MV-4-11 (cell line): ENCODE measurements at regions not wholly inside any gene's neighbourhood (a gene's known extent, or its start where the extent isn't known, plus 50 kb on each side); places are given as distances from the start of the nearest gene placed in this dataset.
A peak's percentile ranks its signal among the peaks of the same experiment; 100 is the strongest.

Source experiments
- DNase-seq: peaks from one replicate; lab custom pipeline; 2025; lab: John Stamatoyannopoulos, UW

DNA sequence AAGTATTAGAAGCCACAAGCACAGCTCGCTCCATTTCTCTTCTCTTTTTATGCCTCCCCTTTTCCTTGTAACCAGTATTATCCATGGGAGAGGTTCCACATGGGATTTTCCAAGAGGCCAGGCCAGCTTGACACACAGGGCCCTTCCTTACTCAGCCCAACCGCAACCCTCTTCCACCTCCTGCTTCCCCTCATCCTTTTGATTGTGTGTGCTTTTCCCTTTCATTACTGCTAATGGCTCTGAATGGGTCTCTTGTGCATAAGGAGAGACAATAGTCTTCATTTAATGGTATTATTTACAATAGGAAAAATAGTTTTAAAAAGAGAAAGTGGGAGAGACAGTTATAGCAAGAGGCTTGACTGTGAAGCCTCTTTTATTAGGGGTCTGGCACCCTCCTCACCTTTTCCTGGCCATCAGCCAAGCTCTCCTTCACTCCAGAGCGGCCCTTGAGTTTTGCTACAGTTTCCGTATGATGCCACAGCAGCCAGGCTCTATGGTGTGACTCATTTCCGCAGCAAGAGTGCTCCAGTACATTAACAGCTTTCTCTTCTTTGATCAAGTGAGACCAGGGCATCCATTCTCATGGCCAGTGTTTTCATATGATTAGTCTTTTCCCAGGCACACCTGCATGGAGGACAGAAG lies 579.5 kb downstream of the TFAP2B start:
- peak; percentile 22 for DNase-seq

DNA sequence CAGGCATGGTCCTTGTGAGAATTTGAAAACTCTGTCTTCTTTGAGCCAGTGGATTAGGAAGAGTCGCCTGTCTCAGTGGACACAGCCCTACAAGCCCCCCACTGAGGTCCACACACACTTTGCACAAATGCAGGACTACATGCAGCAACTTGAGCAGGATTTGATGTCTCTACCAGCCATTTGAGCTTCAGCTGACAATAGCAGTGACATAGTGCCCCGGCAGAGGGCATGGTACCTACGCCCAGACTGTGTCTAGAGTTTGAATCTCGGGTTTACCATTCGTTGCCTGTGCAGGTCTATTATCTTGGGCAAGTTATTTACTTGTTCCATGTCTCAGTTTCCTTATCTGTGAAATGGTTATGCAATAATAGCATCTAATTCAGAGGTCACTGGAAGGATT lies 580.1 kb downstream of the TFAP2B start:
- no peak for DNase-seq

DNA sequence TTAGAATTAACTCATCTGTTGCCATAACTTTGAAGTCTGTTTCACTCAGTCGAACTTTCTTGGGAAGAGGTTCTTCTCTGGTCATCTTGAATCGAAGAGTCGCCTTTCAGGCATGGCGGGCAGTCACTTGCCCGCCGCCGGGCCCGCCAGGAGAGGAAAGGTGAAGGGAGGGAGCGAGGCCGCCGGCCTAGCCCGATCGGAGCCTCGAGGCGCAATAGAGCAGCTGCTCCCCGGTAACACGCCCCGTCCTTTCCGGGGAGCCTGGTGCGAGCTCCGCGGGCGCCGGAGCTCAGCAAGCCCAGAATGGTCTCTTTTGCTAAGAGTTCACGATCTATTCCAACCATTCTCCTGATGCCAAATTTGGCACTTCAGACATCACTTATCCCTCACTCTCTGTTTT lies 591.8 kb downstream of the TFAP2B start:
- no peak for DNase-seq

DNA sequence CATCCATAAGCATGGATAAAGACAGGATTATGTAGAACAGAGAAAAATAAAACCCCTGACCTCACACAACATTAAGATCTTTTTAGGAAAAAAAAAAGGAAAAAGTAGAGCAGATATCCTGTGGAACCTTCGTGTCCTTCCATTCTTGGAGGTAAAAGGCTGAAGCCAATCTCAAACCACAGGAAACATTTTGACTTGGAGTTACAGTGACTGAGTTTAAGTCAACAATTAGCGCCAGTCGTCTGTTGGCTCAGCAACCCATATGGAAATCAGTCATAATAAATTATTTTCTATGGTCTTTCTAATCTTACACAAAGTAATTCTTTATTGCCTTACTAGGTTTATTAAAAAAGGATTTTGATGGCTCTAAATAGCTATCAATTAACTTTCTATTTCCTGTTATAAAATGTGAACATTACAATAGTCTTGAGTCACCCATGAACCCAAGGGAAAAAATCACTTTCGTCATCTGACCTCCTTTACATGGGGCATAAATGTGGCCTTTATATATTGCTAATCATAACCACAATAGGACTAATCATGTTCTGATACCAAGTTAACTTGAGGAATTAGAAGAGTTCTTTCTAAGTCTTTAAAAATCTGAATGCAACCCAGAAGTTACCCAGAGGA lies 592.9 kb downstream of the TFAP2B start:
- DNase-seq = no peak

DNA sequence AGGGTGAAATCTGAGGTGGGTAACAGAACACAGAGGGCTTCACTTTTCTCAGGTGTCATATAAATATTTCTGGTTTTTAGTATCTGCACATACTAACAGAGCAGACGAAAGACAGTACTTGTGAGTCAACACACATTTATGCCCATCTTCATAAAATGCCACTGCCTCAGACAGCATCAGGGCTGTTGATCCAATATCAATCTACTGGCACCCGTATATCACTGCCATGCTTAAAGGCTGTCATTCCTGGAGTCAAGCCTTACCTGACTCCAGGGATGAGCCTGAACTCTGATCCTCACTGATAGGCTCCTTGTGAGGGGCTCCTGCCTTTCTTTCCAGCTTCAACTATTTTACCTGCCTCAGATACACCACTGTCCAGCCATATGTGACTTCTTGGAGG lies 595.7 kb downstream of the TFAP2B start:
- DNase-seq = no peak

DNA sequence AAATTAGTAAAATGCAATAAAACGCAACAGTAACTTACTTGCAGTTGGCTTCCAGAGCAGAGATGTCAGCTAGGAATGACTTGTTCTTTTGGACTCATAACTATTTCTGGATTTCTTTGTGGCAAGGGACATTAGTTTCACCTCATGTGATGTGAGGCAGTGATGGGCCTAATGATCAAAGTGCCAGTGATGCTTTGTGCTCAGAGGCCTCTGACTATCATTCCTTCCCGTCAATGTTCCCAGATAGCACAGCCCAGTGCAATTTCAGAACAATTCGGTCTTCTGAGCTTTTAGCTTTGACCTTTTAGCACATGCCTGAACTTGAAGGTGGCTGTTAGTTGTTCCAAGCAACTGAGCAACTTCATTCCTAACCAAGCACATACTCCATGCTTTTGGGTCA lies 596.8 kb downstream of the TFAP2B start:
- DNase-seq = no peak

DNA sequence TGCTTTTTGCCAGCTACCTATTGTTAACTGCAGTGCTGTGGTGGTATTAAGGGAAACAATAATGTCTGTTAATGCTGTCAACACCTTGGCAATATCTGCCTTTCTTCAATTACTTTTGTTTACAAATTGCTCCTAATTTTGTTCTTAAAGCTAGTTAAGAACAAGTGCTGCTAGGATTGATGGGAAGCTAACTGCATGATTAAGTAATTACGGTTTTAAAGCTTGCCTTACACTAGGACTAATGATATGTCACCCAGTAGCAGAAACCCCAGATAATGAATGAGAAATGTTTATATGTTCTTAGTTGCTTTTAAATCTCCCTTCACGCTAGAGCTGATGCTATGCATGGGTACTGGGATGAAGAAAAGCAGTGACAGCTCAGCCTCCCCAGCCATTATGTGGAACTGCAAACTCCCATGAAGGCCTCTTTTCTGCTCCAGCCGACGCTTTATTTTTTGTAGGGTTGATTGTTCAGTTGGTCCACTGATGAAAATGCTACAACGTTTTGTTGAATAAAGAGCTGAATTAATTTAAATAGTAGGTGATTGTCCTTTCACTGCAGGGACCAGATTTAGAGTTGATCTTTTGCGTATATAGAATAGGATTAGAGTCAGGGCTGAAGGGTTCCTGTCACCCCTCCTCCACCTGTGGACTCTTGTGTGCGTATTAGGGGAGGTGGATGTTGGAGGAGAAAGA lies 610.5 kb downstream of the TFAP2B start:
- DNase-seq = no peak

DNA sequence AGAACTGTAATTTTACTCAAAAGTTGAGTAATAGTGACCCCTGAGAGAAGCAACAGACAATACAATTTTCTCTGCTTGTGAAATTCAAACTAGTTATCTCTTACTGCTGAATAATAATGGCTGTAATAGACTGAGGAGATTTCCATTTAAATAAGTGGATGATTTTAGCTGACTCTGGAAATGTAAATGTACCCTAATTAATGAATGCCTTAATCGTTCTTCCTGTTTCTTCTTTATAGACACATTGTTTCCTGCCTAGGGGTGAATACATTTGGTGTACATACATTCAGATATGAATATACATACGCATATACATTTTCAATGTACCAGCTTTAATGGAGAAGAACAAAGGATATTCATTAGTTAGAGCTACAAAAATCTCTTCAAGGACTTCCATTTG lies 611.9 kb downstream of the TFAP2B start:
- no peak for DNase-seq

DNA sequence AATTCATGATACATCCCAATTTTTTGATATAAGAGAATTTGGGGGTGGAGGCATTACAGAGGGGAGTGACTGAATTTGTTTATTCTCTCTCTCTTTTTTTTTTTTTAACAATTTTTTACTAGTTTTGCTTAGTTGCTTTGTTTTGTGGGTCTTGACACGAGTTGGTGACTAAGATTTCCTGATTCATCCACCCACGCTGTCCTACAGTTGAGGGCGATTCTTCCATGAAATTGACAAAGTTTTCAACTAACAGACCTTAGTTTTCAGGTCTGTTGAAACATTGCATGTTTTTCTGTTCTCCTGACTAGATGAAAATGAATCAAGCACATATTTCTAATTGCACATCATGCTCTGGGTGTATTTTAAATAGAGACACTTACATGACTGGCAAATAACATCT lies 613.8 kb downstream of the TFAP2B start:
- DNase-seq = no peak

DNA sequence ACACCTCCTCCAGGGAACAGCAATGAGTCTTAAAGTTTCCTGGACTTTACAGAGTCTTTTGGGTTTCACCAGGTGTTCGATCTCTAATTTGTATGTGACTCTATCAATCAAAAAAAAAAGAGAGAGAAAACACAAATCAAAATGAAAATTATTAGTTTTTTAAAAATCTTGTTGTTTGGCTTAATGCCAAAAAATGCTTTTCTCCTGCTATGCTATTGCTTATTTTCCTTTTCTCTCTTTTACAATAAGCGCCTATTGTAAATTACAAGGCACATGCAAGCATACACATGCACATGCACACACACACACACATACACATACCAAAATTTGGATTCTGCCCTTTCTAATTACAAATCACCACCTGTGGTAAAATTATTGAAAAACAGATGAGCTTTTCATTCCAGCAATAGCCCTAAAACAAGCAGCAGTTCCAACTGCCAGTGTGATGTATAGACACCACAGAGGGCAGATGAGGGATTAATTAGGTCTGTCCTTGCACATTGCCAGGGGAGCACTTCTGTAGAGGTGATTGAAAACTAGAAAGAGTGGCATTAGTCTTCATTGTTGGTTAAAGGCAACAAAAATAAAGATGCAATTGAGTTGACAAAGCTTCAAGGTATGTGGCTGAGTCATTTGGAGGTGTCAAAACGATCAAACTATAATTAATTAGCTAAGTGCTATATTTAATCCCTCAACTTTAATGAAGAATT lies 631.7 kb downstream of the TFAP2B start:
- DNase-seq = no peak

DNA sequence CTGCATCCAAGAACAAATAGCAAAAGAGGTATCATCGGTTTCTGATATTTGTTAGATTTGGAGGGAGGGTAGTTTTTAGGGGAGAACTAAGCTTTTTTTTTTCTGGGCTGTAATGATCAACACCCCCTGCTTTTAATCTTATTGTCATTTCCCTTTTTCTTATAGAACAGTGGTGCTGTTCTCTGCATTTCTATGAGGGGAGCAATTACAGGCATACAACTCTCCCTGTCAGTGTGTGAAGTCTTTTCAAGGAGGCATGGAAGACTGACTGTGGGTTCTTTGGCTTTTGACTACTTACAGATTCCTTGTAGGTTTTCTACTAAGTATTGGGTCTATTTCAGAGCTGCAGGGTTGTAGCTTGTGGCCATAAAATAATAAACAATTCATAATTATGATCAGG lies 632.3 kb downstream of the TFAP2B start:
- no peak for DNase-seq

DNA sequence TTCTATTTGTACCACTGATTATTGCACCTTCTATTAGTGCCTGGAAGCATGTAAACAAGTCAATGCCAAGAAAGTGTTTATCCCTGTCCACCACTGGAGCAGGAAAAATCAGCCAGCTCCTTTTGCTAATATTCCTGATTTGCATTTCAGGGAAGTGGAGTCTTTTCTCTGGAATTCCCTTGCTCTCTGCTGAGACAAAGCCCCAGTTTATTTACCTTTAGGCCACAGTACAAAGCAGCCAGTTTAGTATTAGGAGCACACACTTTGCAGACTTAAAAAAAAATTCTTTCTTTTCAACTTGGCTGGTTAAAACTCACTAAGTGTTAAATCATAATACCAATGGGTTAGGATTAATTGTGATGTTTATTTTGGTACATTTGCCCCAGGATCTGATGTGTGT lies 631.1 kb downstream of the PKHD1 start:
- DNase-seq = no peak

DNA sequence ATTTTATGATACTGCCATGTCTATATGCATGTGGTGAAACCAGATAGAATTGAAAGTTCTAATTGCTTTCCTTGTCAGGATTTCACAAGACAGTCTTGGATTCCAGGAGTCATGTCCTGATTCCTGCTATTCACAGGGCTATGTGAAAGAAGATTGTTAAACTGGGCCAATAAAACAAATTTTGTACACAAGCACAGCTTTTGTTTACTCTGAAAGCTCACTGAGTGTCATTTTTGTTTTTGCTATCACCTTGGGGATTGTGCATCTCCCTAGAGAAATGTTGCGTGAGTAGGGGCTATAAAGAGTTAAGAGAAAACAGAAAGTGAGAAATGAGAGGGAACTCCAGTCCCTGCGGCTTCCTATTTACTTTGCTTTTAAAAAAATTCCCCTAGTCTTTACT lies 627.5 kb downstream of the PKHD1 start:
- DNase-seq = no peak

DNA sequence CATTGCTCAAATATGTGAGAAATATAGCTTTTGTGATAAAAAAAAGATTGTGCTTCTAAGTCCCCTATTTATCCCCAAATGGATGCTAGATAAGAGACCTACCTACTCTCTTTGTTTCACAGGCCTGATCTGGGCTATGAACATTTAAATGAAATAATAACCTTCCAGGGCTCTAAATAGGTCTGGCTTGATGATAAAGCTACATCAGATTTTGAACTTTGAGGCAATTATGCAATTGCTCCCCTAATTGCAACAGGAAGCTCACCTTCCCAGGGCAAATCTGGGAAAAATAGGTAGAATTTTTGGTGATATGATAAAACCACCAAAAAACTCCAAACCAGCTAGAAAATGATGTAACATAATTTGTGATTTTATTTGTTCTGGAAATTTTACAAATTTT lies 624.5 kb downstream of the PKHD1 start:
- no peak for DNase-seq

DNA sequence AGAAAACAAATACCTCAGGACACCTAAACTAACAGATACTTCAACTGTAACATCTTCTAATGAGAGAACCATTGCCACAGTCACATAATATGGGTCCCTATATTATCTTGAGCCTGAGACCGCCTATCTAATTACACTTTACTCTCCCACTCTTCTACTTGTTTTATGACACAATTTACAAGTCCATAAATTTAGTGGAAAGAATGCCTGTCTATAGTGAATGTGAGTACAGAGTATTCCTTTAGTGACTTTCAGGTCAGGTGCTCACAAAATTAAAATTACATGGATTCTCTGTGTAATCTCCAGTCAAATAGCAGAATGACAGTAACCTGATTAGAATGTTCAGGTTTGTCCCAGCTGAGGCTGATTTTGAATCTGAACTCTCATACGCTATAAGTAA lies 624.1 kb downstream of the PKHD1 start:
- no peak for DNase-seq

DNA sequence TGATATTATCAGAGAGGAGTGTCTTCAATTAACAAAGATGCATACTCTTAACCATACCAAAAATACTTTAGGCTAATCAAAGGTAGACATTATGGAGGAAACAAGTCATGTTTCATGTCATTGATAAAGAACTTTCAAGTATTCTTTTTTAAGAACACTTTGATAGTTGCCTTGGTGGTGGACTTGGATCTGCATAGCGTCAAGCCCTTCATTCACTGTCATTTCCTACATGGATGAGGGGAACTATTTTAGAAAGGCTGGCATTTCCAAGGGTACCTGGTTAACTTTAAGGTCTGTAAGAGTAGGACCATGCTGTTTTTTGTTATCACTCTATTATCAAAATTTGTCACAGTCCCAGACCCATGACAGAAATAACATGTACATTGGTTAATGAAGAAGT lies 622.5 kb downstream of the PKHD1 start:
- DNase-seq = no peak

DNA sequence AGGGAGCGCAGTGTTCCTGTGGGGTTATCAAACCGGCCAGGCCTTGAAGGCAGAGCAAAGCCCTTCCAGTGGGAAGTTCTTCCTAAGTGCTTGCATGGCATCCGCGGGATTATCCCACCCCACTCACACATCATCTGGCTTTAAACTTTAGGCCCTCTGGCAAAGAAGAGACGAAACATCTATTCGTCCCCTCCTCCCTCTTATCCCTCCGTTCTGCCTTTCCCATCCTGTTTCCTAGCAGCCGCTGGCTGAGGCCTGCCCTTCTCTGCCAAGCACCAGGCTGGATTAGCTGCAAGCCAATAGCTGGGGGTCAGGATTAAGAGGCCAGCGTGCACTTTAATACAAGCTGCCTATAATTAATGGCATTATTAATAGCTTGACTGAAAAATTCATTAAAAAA lies 621.0 kb downstream of the PKHD1 start:
- DNase-seq = no peak

DNA sequence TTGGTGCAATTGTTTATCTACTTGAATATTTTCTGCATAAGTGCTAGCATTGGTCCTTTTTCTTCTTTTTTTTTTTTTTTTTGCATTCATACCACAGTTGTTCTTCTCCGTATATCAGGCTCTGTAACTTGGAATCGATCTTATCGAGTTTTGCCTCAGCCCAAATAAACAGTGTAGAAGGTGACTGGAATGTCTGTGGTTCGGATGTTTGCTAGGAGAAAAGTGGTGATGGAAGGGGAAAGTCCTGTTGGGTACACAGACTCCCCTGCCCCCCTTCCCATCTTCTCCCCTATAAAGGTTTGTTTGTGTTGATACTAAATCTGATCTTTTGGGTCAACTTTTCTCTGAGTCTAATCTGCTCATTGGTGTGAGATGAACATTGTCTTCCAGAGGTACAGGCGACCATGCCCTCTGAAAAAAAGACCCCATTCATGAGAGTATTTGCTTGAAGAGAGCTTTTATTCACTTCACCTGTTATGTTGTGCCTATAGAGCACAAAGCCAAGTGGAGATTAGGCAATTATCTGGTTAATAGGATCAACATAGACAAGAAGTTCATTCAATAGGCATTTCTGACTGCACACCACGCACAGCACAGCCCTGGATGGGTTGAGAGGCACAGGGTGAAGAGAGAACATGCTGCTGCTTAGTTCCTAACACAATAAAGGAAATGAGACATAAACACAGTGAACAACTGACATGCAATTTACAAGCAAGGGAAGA lies 620.0 kb downstream of the PKHD1 start:
- DNase-seq = no peak

DNA sequence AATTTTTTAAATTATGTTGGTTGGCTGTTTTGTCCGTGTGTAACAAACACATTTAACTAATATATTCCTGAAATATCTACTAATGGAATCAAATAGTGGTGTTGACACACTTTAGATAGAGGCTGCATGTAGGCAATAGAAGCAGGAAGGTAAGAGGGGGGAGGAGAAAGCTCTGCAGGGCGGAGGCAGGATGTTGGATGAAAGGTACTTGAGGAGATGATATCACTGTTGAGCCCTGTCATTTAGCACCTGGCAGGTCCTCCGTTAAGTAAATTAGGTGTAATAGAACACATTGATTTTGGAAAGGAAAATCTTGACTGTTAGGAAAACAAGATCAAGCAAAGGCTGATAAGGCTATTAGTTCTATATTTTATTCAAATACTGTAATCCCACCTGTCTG lies 618.7 kb downstream of the PKHD1 start:
- no peak for DNase-seq

DNA sequence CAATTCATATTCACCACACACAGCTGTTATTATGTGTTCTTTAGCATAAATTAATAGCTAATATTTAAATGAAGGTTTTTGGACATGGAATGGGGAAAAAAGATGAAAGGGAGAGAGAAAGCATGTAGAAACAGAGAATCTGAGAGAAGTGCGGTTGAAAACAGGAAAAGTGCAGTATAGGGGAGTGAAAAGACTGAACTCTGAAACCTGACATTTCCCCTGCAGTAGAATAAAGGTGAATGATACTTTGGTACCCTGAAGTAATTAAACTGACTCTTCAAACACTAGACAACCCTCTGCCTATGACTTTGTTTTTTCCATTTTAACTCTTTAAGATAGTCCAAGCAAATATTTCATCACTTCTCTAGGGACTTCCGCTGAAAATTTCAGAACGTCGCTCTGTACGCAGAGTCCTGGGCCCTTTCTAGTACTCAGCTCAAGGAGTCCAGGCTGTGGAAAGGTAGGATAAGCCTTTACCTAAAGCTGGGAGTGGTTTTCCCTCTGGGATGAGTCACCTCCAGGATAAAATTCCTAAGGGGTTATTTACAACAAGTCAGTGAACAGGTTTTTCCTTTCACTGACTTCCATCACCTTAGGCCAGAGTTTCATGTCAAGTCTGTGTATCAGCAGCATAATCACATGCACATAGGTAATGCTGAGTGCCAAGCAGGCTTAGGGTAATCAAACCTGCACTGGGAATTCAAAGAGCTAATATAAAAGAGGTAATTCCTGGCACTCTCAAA lies 614.5 kb downstream of the PKHD1 start:
- DNase-seq = no peak
